ENCODE measurements at regions not wholly inside any gene's neighbourhood (a gene's known extent, or its start where the extent isn't known, plus 50 kb on each side); places are given as distances from the start of the nearest gene placed in this dataset.
"Not testable (repeated sequence)": the region's sequence is repeated elsewhere in the genome, so short reads cannot be mapped to it uniquely, and the experiment has no call there.

DNA sequence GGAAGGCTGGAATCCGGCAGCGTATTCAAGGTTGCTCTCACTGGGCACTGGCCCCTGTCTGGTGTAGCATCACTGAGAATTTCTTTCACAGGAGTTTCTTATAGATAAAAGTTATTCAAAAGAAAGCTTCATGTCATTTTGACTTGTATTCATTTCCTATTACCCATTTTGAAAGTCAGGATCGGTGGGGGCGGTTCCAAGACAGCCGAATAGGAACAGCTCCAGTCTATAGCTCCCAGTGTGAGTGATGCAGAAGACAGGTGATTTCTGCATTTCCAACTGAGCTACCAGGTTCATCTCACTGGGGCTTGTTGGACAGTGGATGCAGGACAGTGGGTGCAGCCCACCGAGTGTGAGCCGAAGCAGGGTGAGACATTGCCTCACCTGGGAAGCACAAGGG is 51.5 kb upstream of the CDC42EP3 start:
- H3K4me3 ChIP-seq (ENCODE audit: low read depth, low read length, poor library complexity, severe bottlenecking); H3K27me3 ChIP-seq (replicated peaks; ENCODE audit: insufficient read depth, low read depth, low read length, poor library complexity); POLR2A ChIA-PET (ENCODE audit: low non-redundant PET); H3K27ac ChIP-seq (ENCODE audit: low read depth, low read length, poor library complexity, severe bottlenecking); H3K9me3 ChIP-seq (ENCODE audit: low read depth, low read length, poor library complexity, severe bottlenecking); CTCF ChIA-PET; intact Hi-C loops (cut with micrococcal nuclease; ENCODE audit: unreplicated experiment); H3K4me1 ChIP-seq (ENCODE audit: insufficient read depth, low read length, poor library complexity, severe bottlenecking); BruUV-seq (replicated peaks); DNase-seq (ENCODE audit: low spot score); H3K36me3 ChIP-seq (ENCODE audit: insufficient read depth, low read length, poor library complexity, severe bottlenecking): not testable (repeated sequence)

DNA sequence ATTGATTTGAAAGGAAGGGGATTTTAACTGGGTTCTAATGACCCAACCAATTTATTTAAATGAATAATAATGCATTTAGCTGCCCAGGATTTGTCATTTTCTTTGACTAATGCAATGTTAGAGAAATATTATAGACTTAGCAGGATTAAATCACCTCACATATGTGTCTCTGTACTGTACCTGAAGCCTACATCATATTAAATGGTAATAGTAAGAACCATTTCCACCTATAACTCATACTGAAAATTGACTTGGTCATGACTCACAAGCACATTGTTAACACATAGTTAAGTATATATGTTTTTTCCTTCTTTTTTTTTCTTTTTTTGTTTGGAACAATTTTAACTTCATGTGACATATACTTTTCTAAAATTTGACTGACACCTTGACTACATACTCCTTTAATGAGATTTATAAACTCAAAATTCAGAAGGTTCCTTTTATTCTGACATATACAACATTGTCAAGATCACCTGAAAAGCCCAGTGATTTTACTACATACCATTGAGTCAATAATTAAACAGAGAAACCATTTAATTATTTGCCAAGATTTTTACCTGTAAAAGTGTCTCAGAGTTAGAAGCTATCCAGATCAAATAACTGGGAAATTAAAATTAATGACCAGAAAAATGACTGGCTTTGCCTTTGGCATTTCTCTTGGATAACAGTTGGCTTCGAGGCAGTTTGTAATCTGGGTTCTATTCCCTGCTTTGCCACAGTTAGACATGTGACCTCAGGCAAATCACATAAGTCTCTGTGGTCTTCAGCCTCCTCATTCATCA is 58.8 kb upstream of the CDC42EP3 start:
- no peak overlapping the region for H3K4me3 ChIP-seq (ENCODE audit: low read depth, low read length, poor library complexity, severe bottlenecking)
- no peaks in the 10 kb centered on the region for H3K27me3 ChIP-seq (replicated peaks; ENCODE audit: insufficient read depth, low read depth, low read length, poor library complexity)
- no peak overlapping the region for H3K27ac ChIP-seq (ENCODE audit: low read depth, low read length, poor library complexity, severe bottlenecking)
- TF ChIP-seq, protein P1, sequence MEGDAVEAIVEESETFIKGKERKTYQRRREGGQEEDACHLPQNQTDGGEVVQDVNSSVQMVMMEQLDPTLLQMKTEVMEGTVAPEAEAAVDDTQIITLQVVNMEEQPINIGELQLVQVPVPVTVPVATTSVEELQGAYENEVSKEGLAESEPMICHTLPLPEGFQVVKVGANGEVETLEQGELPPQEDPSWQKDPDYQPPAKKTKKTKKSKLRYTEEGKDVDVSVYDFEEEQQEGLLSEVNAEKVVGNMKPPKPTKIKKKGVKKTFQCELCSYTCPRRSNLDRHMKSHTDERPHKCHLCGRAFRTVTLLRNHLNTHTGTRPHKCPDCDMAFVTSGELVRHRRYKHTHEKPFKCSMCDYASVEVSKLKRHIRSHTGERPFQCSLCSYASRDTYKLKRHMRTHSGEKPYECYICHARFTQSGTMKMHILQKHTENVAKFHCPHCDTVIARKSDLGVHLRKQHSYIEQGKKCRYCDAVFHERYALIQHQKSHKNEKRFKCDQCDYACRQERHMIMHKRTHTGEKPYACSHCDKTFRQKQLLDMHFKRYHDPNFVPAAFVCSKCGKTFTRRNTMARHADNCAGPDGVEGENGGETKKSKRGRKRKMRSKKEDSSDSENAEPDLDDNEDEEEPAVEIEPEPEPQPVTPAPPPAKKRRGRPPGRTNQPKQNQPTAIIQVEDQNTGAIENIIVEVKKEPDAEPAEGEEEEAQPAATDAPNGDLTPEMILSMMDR (conservative IDR thresholded peaks at IDR 0.05; ENCODE audit: low read depth, low read length), result no peak
- TF ChIP-seq EZH2 (IDR thresholded peaks at IDR 0.05; ENCODE audit: borderline replicate concordance, low read depth, low read length, poor library complexity, severe bottlenecking), result no peak
- no peak for DNase-seq (ENCODE audit: low spot score)
- ChIA-PET POLR2A (ENCODE audit: low non-redundant PET) (no interaction called here), CTCF (no interaction called here)
- no TSS peak for BruUV-seq (replicated peaks)
- intact Hi-C loops (cut with micrococcal nuclease; ENCODE audit: unreplicated experiment), result no loop called here
- no peaks in the 10 kb centered on the region for H3K4me1 ChIP-seq (ENCODE audit: insufficient read depth, low read length, poor library complexity, severe bottlenecking)
- no peaks in the 10 kb centered on the region for H3K36me3 ChIP-seq (ENCODE audit: insufficient read depth, low read length, poor library complexity, severe bottlenecking)
- no peaks in the 10 kb centered on the region for H3K9me3 ChIP-seq (ENCODE audit: low read depth, low read length, poor library complexity, severe bottlenecking)

DNA sequence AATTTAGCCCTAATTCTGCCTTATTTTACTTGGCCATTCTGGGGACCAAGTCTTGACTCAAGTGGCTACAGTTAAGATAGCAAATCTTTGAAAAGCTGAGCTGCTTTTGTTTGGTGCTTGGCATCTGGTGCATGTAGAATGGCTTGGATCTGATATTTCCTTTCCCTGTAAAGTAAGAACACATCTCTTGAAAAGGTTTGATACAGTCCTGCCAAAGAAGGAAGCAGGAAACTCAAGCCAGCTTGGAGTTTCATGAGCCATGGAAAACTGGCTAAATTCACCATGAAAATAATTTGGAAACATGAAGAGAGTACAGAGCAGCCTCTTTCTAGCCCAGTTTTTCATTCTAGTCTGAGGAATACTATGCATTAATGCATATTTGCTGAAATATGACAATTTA is 61.0 kb upstream of the CDC42EP3 start:
- H3K36me3 ChIP-seq (ENCODE audit: insufficient read depth, low read length, poor library complexity, severe bottlenecking); H3K9me3 ChIP-seq (ENCODE audit: low read depth, low read length, poor library complexity, severe bottlenecking); H3K27me3 ChIP-seq (replicated peaks; ENCODE audit: insufficient read depth, low read depth, low read length, poor library complexity); POLR2A ChIA-PET (ENCODE audit: low non-redundant PET); intact Hi-C loops (cut with micrococcal nuclease; ENCODE audit: unreplicated experiment); CTCF ChIA-PET; H3K4me3 ChIP-seq (ENCODE audit: low read depth, low read length, poor library complexity, severe bottlenecking); BruUV-seq (replicated peaks); H3K27ac ChIP-seq (ENCODE audit: low read depth, low read length, poor library complexity, severe bottlenecking); H3K4me1 ChIP-seq (ENCODE audit: insufficient read depth, low read length, poor library complexity, severe bottlenecking); DNase-seq (ENCODE audit: low spot score): not testable (repeated sequence)

DNA sequence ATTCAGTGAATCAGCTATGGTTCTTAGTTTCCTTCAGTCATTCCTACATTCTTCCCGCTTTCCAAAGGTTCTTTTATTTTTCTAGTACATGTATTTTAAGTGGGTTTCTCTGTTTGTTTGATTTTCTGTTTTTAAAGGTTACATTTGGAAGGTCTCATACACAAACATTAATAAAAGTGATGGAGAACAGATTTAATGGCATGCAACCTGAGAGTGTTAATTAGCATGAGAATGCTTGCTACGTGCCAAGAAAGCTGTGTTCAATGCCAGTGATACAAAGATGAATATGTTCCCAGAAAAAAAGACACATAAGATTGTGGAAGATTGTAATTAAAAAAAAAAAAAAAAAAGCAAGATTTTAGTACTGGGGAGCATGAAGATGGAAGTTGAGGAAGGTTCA is 61.8 kb upstream of the CDC42EP3 start:
- POLR2A ChIA-PET (ENCODE audit: low non-redundant PET), result no interaction called here
- intact Hi-C loops (cut with micrococcal nuclease; ENCODE audit: unreplicated experiment), result no loop called here
- Histone ChIP-seq H3K27me3 (replicated peaks; ENCODE audit: insufficient read depth, low read depth, low read length, poor library complexity) (no peaks in the 10 kb centered on the region), H3K9me3 (ENCODE audit: low read depth, low read length, poor library complexity, severe bottlenecking) (no peaks in the 10 kb centered on the region), H3K27ac (ENCODE audit: low read depth, low read length, poor library complexity, severe bottlenecking) (no peak overlapping the region), H3K4me1 (ENCODE audit: insufficient read depth, low read length, poor library complexity, severe bottlenecking) (no peaks in the 10 kb centered on the region), H3K4me3 (ENCODE audit: low read depth, low read length, poor library complexity, severe bottlenecking) (no peak overlapping the region), H3K36me3 (ENCODE audit: insufficient read depth, low read length, poor library complexity, severe bottlenecking) (no peaks in the 10 kb centered on the region)
- no peak for DNase-seq (ENCODE audit: low spot score)
- TF ChIP-seq EZH2 (IDR thresholded peaks at IDR 0.05; ENCODE audit: borderline replicate concordance, low read depth, low read length, poor library complexity, severe bottlenecking), result no peak
- TF ChIP-seq, protein P1 (conservative IDR thresholded peaks at IDR 0.05; ENCODE audit: low read depth, low read length), result no peak
- CTCF ChIA-PET, result no interaction called here
- BruUV-seq (replicated peaks), result no TSS peak

DNA sequence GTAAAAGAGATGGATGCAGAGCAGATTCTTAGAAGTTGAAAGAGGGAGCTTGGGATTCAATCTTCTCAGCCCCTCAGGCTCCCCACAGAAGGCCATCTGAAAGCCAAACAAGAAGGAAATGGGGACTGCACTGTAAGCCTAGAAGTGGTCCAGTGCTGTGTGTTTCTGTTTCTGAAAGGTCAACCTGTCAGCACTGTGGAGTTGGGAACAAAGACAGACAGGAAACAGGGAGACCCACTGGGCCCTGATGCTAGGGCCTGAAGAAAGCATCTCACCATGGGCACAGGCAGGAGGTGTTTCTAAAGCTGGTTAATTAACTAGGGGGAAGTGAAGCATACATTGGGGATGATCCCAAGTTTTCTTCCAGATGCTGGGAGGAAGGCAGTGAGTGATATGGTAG is 62.5 kb upstream of the CDC42EP3 start:
- H3K4me1 ChIP-seq (ENCODE audit: insufficient read depth, low read length, poor library complexity, severe bottlenecking); H3K4me3 ChIP-seq (ENCODE audit: low read depth, low read length, poor library complexity, severe bottlenecking); DNase-seq (ENCODE audit: low spot score); H3K9me3 ChIP-seq (ENCODE audit: low read depth, low read length, poor library complexity, severe bottlenecking); intact Hi-C loops (cut with micrococcal nuclease; ENCODE audit: unreplicated experiment); H3K27ac ChIP-seq (ENCODE audit: low read depth, low read length, poor library complexity, severe bottlenecking); H3K27me3 ChIP-seq (replicated peaks; ENCODE audit: insufficient read depth, low read depth, low read length, poor library complexity); POLR2A ChIA-PET (ENCODE audit: low non-redundant PET); H3K36me3 ChIP-seq (ENCODE audit: insufficient read depth, low read length, poor library complexity, severe bottlenecking); BruUV-seq (replicated peaks); CTCF ChIA-PET: not testable (repeated sequence)

DNA sequence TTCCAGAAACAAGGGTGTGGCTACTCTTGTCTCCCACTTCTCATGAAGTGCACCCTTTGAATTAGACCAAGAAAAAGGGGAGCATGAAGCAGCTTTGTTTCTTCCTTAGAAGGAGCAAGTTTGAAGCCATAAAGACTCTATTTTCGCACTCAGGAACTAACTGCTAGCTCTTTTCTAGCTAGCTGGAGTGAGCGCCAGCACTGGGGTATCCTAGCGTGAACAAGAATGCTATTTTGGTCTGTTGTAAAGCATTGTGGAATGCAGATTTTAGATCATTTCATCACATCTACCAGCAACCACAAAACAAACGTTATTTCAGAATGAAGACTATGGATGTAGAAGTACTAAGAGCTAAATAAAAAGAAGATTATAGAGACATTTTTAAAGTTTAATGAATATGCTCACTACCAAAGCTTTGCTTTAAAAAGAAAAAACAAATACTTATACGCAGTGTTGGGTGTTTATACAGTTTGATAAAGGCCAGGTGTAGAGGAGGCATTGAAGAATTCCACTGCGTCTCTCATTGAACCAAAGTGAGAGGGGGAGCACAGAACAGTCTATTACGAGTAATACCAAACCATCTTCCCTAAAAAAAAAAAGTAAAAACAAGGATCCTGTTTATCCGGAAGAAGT is 63.6 kb upstream of the CDC42EP3 start:
- H3K27ac ChIP-seq (ENCODE audit: low read depth, low read length, poor library complexity, severe bottlenecking); CTCF ChIA-PET; intact Hi-C loops (cut with micrococcal nuclease; ENCODE audit: unreplicated experiment); BruUV-seq (replicated peaks); H3K9me3 ChIP-seq (ENCODE audit: low read depth, low read length, poor library complexity, severe bottlenecking); H3K4me3 ChIP-seq (ENCODE audit: low read depth, low read length, poor library complexity, severe bottlenecking); H3K4me1 ChIP-seq (ENCODE audit: insufficient read depth, low read length, poor library complexity, severe bottlenecking); POLR2A ChIA-PET (ENCODE audit: low non-redundant PET); H3K27me3 ChIP-seq (replicated peaks; ENCODE audit: insufficient read depth, low read depth, low read length, poor library complexity); H3K36me3 ChIP-seq (ENCODE audit: insufficient read depth, low read length, poor library complexity, severe bottlenecking); DNase-seq (ENCODE audit: low spot score): not testable (repeated sequence)

Data from A673 (cell line).